ENCODE measurements at regions not wholly inside any gene's neighbourhood (a gene's known extent, or its start where the extent isn't known, plus 50 kb on each side); places are given as distances from the start of the nearest gene placed in this dataset.

DNA sequence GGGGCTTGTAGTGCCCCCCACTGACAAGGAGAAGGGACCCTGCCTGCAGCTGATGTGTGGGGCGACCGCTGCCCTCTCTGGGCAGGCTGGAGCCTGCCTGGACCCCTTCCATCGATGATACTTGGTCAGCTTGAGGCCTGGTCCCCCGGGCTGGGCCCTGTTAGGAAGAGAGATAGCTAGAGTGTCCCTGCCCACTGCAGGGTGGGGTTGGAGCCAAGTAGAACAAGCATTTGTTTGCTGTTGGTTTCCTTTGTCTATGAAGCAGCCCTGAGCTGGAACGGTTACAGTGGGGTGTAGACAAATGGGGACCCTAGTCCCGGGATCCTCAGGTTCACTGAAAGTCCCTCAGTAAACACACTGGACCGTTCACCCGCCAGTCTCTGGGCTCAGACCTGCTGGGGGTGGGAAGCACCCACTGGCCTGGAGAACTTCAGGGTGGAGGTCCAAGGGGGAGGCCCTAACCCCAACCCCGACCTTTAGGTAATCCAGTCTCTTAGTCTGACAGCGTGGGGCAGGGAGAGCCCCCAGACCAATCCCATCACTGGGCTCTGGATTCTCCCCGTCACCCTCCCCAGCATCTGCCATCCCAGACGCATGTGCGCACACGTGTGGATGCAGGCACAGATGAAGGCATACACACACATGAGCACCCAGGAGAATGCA is 204.8 kb upstream of the ZNF536 start:
- TF ChIP-seq EZH2 (IDR thresholded peaks at IDR 0.05; ENCODE audit: borderline replicate concordance, low read length) (no peak), CTCF (IDR thresholded peaks at IDR 0.05; ENCODE audit: low read length) (no peak)
